ENCODE measurements at regions not wholly inside any gene's neighbourhood (a gene's known extent, or its start where the extent isn't known, plus 50 kb on each side); places are given as distances from the start of the nearest gene placed in this dataset.

DNA sequence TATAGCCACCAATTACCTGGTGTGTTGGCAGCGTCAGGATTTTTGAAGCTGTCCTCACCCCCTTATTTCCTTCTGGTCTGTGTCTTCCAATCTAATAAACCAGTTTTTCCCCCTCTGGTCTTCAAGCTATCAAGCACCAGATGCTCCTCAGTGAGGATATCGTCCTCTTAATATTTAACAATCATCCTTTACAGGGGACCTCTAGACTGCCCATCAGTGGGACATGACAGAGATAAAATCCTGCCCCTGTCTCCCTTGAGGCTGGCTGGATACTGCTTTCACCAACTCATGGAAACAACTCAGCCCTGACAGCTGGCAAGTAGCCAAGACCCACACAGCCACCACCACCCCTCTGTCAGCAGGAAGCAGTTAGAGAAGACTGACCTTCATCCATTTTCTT lies 421.0 kb upstream of the API5 start:
- Histone ChIP-seq H3K27ac (no peak overlapping the region), H3K36me3 (no peaks in the 10 kb centered on the region), H3K9me3 (no peaks in the 10 kb centered on the region), H3K27me3 (no peaks in the 10 kb centered on the region), H3K4me1 (no peaks in the 10 kb centered on the region), H3K4me3 (no peak overlapping the region)
- no peak for TF ChIP-seq CTCF (IDR thresholded peaks at IDR 0.05)
- no peak for DNase-seq (ENCODE audit: low spot score)

GRCh38 chr11:42901084-42901483 lies 410.7 kb upstream of the API5 start:
- H3K4me1 ChIP-seq: no peaks in the 10 kb centered on the region

DNA sequence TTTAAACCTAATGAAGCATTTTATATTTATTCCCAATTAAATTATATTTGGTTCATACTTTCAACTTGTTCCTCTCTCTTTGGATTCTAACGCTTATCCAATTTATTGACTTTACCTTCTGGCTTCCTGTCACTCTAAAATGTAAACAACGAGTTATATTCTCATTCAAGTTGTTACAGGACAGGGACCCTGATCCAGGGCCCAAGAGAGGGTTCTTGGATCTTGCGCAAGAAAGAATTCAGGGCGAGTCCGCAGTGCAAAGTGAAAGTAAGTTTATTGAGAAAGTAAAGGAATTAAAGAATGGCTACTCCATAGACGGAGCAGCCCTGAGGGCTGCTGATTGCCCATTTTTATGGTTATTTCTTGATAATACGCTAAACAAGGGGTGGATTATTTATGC lies 405.6 kb upstream of the API5 start:
- no peak for TF ChIP-seq CTCF (IDR thresholded peaks at IDR 0.05)

More at GRCh38 chr11:42901084-42901483, 410.7 kb upstream of the API5 start:
- Histone ChIP-seq H3K27me3 (no peaks in the 10 kb centered on the region), H3K27ac (no peak overlapping the region), H3K36me3 (no peaks in the 10 kb centered on the region), H3K9me3 (no peaks in the 10 kb centered on the region), H3K4me3 (no peak overlapping the region)
- no peak for TF ChIP-seq CTCF (IDR thresholded peaks at IDR 0.05)
- no peak for DNase-seq (ENCODE audit: low spot score)

DNA sequence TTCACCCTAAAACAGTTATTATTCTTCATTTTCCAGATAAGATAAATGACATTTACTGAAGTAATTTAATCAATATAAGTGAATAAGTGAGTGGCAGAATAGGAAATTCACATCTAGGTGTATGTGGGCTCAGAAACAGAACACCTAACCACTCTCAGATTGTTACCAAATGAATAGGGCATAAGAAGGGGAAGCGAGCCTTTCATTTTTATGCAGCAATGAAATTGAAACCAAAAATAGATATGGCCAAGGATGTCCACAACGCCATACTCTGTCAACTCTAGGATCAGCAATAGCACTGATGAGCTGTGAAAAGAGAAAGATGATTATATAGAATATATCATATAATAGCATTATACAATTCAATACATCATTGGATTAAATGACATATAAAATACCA lies 398.1 kb upstream of the API5 start:
- no peaks in the 10 kb centered on the region for H3K4me1 ChIP-seq
- H3K9me3 ChIP-seq: peaks cover 0 to 11% of the 10 kb centered on the region in 2 donors
- H3K27ac ChIP-seq: no peak overlapping the region
- no peak for TF ChIP-seq CTCF (IDR thresholded peaks at IDR 0.05)
- no peaks in the 10 kb centered on the region for H3K36me3 ChIP-seq
- no peaks in the 10 kb centered on the region for H3K27me3 ChIP-seq
- no peak for DNase-seq (ENCODE audit: low spot score)
- no peak overlapping the region for H3K4me3 ChIP-seq

More for the DNA sequence above, 405.6 kb upstream of the API5 start:
- Histone ChIP-seq H3K9me3 (no peaks in the 10 kb centered on the region), H3K4me3 (no peak overlapping the region), H3K36me3 (no peaks in the 10 kb centered on the region), H3K27ac (no peak overlapping the region), H3K27me3 (no peaks in the 10 kb centered on the region), H3K4me1 (no peaks in the 10 kb centered on the region)
- no peak for DNase-seq (ENCODE audit: low spot score)

- Histone ChIP-seq H3K9me3 (no peaks in the 10 kb centered on the region), H3K27ac (no peak overlapping the region), H3K27me3 (no peaks in the 10 kb centered on the region), H3K4me3 (no peak overlapping the region), H3K4me1 (no peaks in the 10 kb centered on the region), H3K36me3 (no peaks in the 10 kb centered on the region)
- no peak for TF ChIP-seq CTCF (IDR thresholded peaks at IDR 0.05)
- no peak for DNase-seq (ENCODE audit: low spot score)
Measured at GRCh38 chr11:42923651-42924050, 388.1 kb upstream of the API5 start.

- no peak overlapping the region for H3K4me3 ChIP-seq
- no peaks in the 10 kb centered on the region for H3K27me3 ChIP-seq
- no peaks in the 10 kb centered on the region for H3K4me1 ChIP-seq
- no peak for DNase-seq (ENCODE audit: low spot score)
- no peaks in the 10 kb centered on the region for H3K9me3 ChIP-seq
- H3K36me3 ChIP-seq: no peaks in the 10 kb centered on the region
- no peak overlapping the region for H3K27ac ChIP-seq
- no peak for TF ChIP-seq CTCF (IDR thresholded peaks at IDR 0.05)
Measured at GRCh38 chr11:42925916-42926315, 385.9 kb upstream of the API5 start.
